B cell (primary cell): ENCODE measurements at regions not wholly inside any gene's neighbourhood (a gene's known extent, or its start where the extent isn't known, plus 50 kb on each side); places are given as distances from the start of the nearest gene placed in this dataset.

Experiments used
- ATAC-seq: fragments of 200-7000 bp; cut with Tn5 transposase; one replicate; pipeline ENCODE4 v1.10.0; 2021; ENCODE audit warnings: low read depth, mild to moderate bottlenecking, moderate number of reproducible peaks, moderate library complexity
- CTCF ChIA-PET: fragments of 350-600 bp; sonication (Branson Sonifier 250); formaldehyde crosslinking; loops from one replicate; lab custom pipeline; 2021; ENCODE audit warnings: antibody characterized with exemption, inconsistent platforms; lab: Charles Lee
- POLR2A ChIA-PET: fragments of 350-600 bp; sonication (Branson Sonifier 250); formaldehyde crosslinking; loops from one replicate; lab custom pipeline; 2021; ENCODE audit warnings: antibody characterized with exemption; lab: Charles Lee
- DNase-seq: peaks from one replicate; pipeline ENCODE4 v3.0.0; 2013
- H2AFZ ChIP-seq: 2 replicates; pipeline ENCODE4 v1.6.1; 2012; ENCODE audit warnings: mild to moderate bottlenecking, low read depth, low read length; ENCODE audit not compliant: insufficient read depth, poor library complexity, severe bottlenecking
- H3K27ac ChIP-seq, 2 donors: 1 replicate in 1 of 2; 2 replicates in 1 of 2; pipeline ENCODE4 v1.5.1; 2012 to 2013; ENCODE audit warnings: low read length in 2 of 2, mild to moderate bottlenecking in 2 of 2, moderate library complexity in 1 of 2
- H3K27me3 ChIP-seq, 4 experiments: fragments of 200-600 bp in 1 of 4; sonication (generic) in 1 of 4; replicated peaks in 1 of 4; 1 replicate in 2 of 4; 2 replicates in 2 of 4; pipeline versions ENCODE4 v1.6.1 to v1.7.0; 2013 to 2016; ENCODE audit warnings: low read length in 3 of 4, mild to moderate bottlenecking in 2 of 4, mixed read lengths in 1 of 4, moderate library complexity in 1 of 4; ENCODE audit not compliant: insufficient read depth in 4 of 4, control insufficient read depth in 3 of 4; ENCODE audit errors: control extremely low read depth in 1 of 4
- H3K36me3 ChIP-seq, 2 experiments: replicated peaks in 1 of 2; 1 replicate in 1 of 2; 2 replicates in 1 of 2; pipeline versions ENCODE4 v1.6.1 to v1.7.1; 2013; ENCODE audit warnings: low read length in 1 of 2; ENCODE audit not compliant: insufficient read depth in 2 of 2, control insufficient read depth in 1 of 2; ENCODE audit errors: control extremely low read depth in 1 of 2, extremely low read depth in 1 of 2
- H3K4me1 ChIP-seq, 2 donors: fragments of 200-600 bp in 1 of 2; sonication (generic) in 1 of 2; 1 replicate in 1 of 2; 2 replicates in 1 of 2; pipeline versions ENCODE4 v1.5.1 to v1.6.1; 2013 to 2017; ENCODE audit warnings: low read length in 2 of 2; ENCODE audit not compliant: control insufficient read depth in 2 of 2, insufficient read depth in 2 of 2
- H3K4me2 ChIP-seq: replicated peaks from 2 replicates; pipeline ENCODE3; 2012; ENCODE audit warnings: mild to moderate bottlenecking, low read depth, low read length; ENCODE audit not compliant: poor library complexity, severe bottlenecking
- H3K4me3 ChIP-seq, 5 experiments: fragments of 200-600 bp in 1 of 5; sonication (generic) in 1 of 5; 1 replicate in 3 of 5; 2 replicates in 2 of 5; pipeline versions ENCODE4 v1.5.1 to v1.7.0; 2011 to 2016; ENCODE audit warnings: low read length in 4 of 5, mild to moderate bottlenecking in 4 of 5, low read depth in 2 of 5, control low read depth in 1 of 5, moderate library complexity in 1 of 5; ENCODE audit not compliant: insufficient read depth in 1 of 5; ENCODE audit errors: control extremely low read depth in 1 of 5, extremely low read depth in 1 of 5
- H3K79me2 ChIP-seq: fragments of 200-600 bp; sonication (generic); one replicate; pipeline ENCODE4 v1.6.0; 2016; ENCODE audit warnings: low read length; ENCODE audit not compliant: control insufficient read depth, insufficient read depth
- H3K9ac ChIP-seq: fragments of 200-600 bp; sonication (generic); 2 replicates; pipeline ENCODE4 v1.6.1; 2017; ENCODE audit warnings: mild to moderate bottlenecking, low read length, moderate library complexity
- H3K9me3 ChIP-seq, 3 donors: one replicate each; pipeline versions ENCODE4 v1.6.1 to v1.7.1; 2013; ENCODE audit warnings: low read length in 2 of 3; ENCODE audit not compliant: control insufficient read depth in 2 of 3, insufficient read depth in 1 of 3; ENCODE audit errors: control extremely low read depth in 1 of 3
- H4K20me1 ChIP-seq: 2 replicates; pipeline ENCODE4 v1.6.0; 2012; ENCODE audit warnings: mild to moderate bottlenecking, low read length; ENCODE audit not compliant: insufficient read depth, control insufficient read depth, poor library complexity, severe bottlenecking
- H3K27ac Mint-ChIP-seq: one replicate; pipeline ENCODE4 v1.8.0; 2021; ENCODE audit warnings: mixed read lengths
- H3K27me3 Mint-ChIP-seq: one replicate; pipeline ENCODE4 v1.8.0; 2021; ENCODE audit warnings: mixed read lengths
- H3K4me1 Mint-ChIP-seq: one replicate; pipeline ENCODE4 v1.8.0; 2021; ENCODE audit warnings: mixed read lengths
- H3K4me3 Mint-ChIP-seq: one replicate; pipeline ENCODE4 v1.8.0; 2021; ENCODE audit warnings: mixed read lengths
- H3K9me3 Mint-ChIP-seq: one replicate; pipeline ENCODE4 v1.8.0; 2022; ENCODE audit warnings: mixed read lengths; ENCODE audit not compliant: insufficient read depth
- EZH2 ChIP-seq: IDR thresholded peaks from 2 replicates; pipeline ENCODE4 v1.6.1; 2012; ENCODE audit warnings: borderline replicate concordance, low read depth, mild to moderate bottlenecking, moderate library complexity, low read length; ENCODE audit not compliant: insufficient read depth, poor library complexity, severe bottlenecking
- WGBS: methylation state at CpG from one replicate; pipeline ENCODE4 v1.1.5; 2013; ENCODE audit warnings: missing lambda C conversion rate; ENCODE audit not compliant: insufficient coverage; 5-methylcytosine and 5-hydroxymethylcytosine counted together
- intact Hi-C: fragments of 100-400 bp; cut with micrococcal nuclease; formaldehyde crosslinking; loops from one replicate; pipeline ENCODE4 v1.10.0; 2022
- TF ChIP-seq, protein P1 (sequence below): fragments of 200-600 bp; IDR thresholded peaks from one replicate; pipeline ENCODE4 v1.8.0; 2022; ENCODE audit warnings: antibody characterized with exemption, mild to moderate bottlenecking

GRCh38 chr1:118820864-118821263, 167.3 kb downstream of the TBX15 start:
- Histone ChIP-seq H3K9ac (no peak overlapping the region), H4K20me1 (no peaks in the 10 kb centered on the region), H3K4me2 (no peak overlapping the region), H3K4me3 (no peak overlapping the region), H3K36me3 (no peaks in the 10 kb centered on the region), H3K27ac (no peak overlapping the region), H3K4me1 (no peaks in the 10 kb centered on the region), H2AFZ (no peak overlapping the region), H3K27me3 (no peaks in the 10 kb centered on the region), H3K79me2 (no peaks in the 10 kb centered on the region), H3K9me3 (no peaks in the 10 kb centered on the region)
- Mint-ChIP-seq H3K27ac (no peak overlapping the region), H3K4me3 (no peak overlapping the region), H3K9me3 (no peaks in the 10 kb centered on the region), H3K27me3 (no peaks in the 10 kb centered on the region), H3K4me1 (no peaks in the 10 kb centered on the region)
- ChIA-PET POLR2A (no interaction called here), CTCF (no interaction called here)
- intact Hi-C loops: no loop called here
- no peak for ATAC-seq
- no peak for DNase-seq
- no CpG with 5 or more reads among the region's 1 CpG for WGBS
- TF ChIP-seq, protein P1, sequence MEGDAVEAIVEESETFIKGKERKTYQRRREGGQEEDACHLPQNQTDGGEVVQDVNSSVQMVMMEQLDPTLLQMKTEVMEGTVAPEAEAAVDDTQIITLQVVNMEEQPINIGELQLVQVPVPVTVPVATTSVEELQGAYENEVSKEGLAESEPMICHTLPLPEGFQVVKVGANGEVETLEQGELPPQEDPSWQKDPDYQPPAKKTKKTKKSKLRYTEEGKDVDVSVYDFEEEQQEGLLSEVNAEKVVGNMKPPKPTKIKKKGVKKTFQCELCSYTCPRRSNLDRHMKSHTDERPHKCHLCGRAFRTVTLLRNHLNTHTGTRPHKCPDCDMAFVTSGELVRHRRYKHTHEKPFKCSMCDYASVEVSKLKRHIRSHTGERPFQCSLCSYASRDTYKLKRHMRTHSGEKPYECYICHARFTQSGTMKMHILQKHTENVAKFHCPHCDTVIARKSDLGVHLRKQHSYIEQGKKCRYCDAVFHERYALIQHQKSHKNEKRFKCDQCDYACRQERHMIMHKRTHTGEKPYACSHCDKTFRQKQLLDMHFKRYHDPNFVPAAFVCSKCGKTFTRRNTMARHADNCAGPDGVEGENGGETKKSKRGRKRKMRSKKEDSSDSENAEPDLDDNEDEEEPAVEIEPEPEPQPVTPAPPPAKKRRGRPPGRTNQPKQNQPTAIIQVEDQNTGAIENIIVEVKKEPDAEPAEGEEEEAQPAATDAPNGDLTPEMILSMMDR: no peak
- TF ChIP-seq EZH2: no peak

- Histone ChIP-seq H3K27me3 (no peaks in the 10 kb centered on the region), H3K27ac (no peak overlapping the region), H4K20me1 (no peaks in the 10 kb centered on the region), H3K9ac (no peak overlapping the region), H3K9me3 (peaks cover 0 to 2% (median 0%) of the 10 kb centered on the region in 3 donors), H3K79me2 (no peaks in the 10 kb centered on the region), H3K4me2 (no peak overlapping the region), H3K4me3 (no peak overlapping the region), H2AFZ (no peak overlapping the region), H3K36me3 (no peaks in the 10 kb centered on the region), H3K4me1 (no peaks in the 10 kb centered on the region)
- ATAC-seq (no peak), DNase-seq (no peak)
- Mint-ChIP-seq H3K9me3 (no peaks in the 10 kb centered on the region), H3K27me3 (no peaks in the 10 kb centered on the region), H3K4me1 (no peaks in the 10 kb centered on the region), H3K4me3 (no peak overlapping the region), H3K27ac (no peak overlapping the region)
- no CpG with 5 or more reads among the region's 2 CpGs for WGBS
- intact Hi-C loops: no loop called here
- POLR2A ChIA-PET: no interaction called here
- CTCF ChIA-PET: interaction anchor here (0.6 kb wide), 1 partner anchor 492 kb away, joined by 4 read pairs; no protein-coding TSS in a partner anchor
- TF ChIP-seq EZH2: no peak
- TF ChIP-seq, protein P1: no peak
These were observed 172.2 kb downstream of the TBX15 start for GRCh38 chr1:118815909-118816308.
